H9 (cell line): ENCODE measurements at regions not wholly inside any gene's neighbourhood (a gene's known extent, or its start where the extent isn't known, plus 50 kb on each side); places are given as distances from the start of the nearest gene placed in this dataset.

Experiments
- DNase-seq: peaks from one replicate; pipeline ENCODE4 v3.0.0-alpha.2; 2017
- H2AFZ ChIP-seq: one replicate; pipeline ENCODE4 v1.6.1; 2013; ENCODE audit warnings: mild to moderate bottlenecking, low read length, control low read depth, moderate library complexity
- H2AK5ac ChIP-seq: 2 replicates; pipeline ENCODE4 v1.6.1; 2013; ENCODE audit warnings: low read length, control low read depth, mixed read lengths; ENCODE audit not compliant: insufficient read length
- H2BK120ac ChIP-seq: one replicate; pipeline ENCODE4 v1.6.1; 2013; ENCODE audit warnings: low read depth, mild to moderate bottlenecking, low read length, control low read depth, inconsistent platforms; ENCODE audit not compliant: poor library complexity, severe bottlenecking
- H2BK12ac ChIP-seq: 2 replicates; pipeline ENCODE4 v1.6.1; 2013; ENCODE audit warnings: low read length, control low read depth, mixed read lengths, low read depth; ENCODE audit not compliant: insufficient read length
- H2BK15ac ChIP-seq: 2 replicates; pipeline ENCODE4 v1.6.1; 2013; ENCODE audit warnings: low read depth, low read length, control low read depth
- H2BK20ac ChIP-seq: one replicate; pipeline ENCODE4 v1.6.1; 2013; ENCODE audit warnings: low read depth, mild to moderate bottlenecking, low read length, control low read depth, inconsistent platforms; ENCODE audit not compliant: poor library complexity, severe bottlenecking
- H2BK5ac ChIP-seq: 2 replicates; pipeline ENCODE4 v1.6.1; 2013; ENCODE audit warnings: low read length, control low read depth, mixed read lengths; ENCODE audit not compliant: insufficient read length
- H3K14ac ChIP-seq: 2 replicates; pipeline ENCODE4 v1.6.1; 2013; ENCODE audit warnings: low read length, control low read depth; ENCODE audit not compliant: insufficient read depth
- H3K18ac ChIP-seq: 2 replicates; pipeline ENCODE4 v1.6.1; 2013; ENCODE audit warnings: low read depth, mild to moderate bottlenecking, mixed read lengths, low read length, control low read depth; ENCODE audit not compliant: insufficient read length
- H3K23ac ChIP-seq: 2 replicates; pipeline ENCODE4 v1.6.1; 2013; ENCODE audit warnings: low read length, control low read depth, mixed read lengths, low read depth; ENCODE audit not compliant: insufficient read length
- H3K23me2 ChIP-seq: 2 replicates; pipeline ENCODE4 v1.6.1; 2013; ENCODE audit warnings: low read depth, mild to moderate bottlenecking, mixed read lengths, low read length, control low read depth; ENCODE audit not compliant: insufficient read length, poor library complexity, severe bottlenecking
- H3K27ac ChIP-seq: 2 replicates; pipeline ENCODE4 v1.5.1; 2013; ENCODE audit warnings: low read length, control low read depth, mixed read lengths, low read depth; ENCODE audit not compliant: insufficient read length
- H3K27me3 ChIP-seq: 2 replicates; pipeline ENCODE4 v1.6.1; 2013; ENCODE audit warnings: low read length, control low read depth, inconsistent platforms; ENCODE audit not compliant: insufficient read depth
- H3K4ac ChIP-seq: 2 replicates; pipeline ENCODE4 v1.6.1; 2013; ENCODE audit warnings: low read depth, mild to moderate bottlenecking, control low read depth, inconsistent platforms, low read length, moderate library complexity
- H3K4me1 ChIP-seq: 2 replicates; pipeline ENCODE4 v1.6.1; 2013; ENCODE audit warnings: low read length, control low read depth, inconsistent platforms; ENCODE audit not compliant: insufficient read depth
- H3K4me2 ChIP-seq: 2 replicates; pipeline ENCODE4 v1.6.1; 2013; ENCODE audit warnings: low read length, control low read depth, mixed read lengths; ENCODE audit not compliant: insufficient read length, insufficient read depth
- H3K56ac ChIP-seq: 2 replicates; pipeline ENCODE4 v1.6.1; 2013; ENCODE audit warnings: low read depth, mild to moderate bottlenecking, mixed read lengths, low read length, control low read depth; ENCODE audit not compliant: insufficient read length
- H3K79me1 ChIP-seq: 2 replicates; pipeline ENCODE4 v1.6.1; 2013; ENCODE audit warnings: low read depth, mild to moderate bottlenecking, moderate library complexity, low read length, control low read depth, inconsistent platforms; ENCODE audit not compliant: insufficient read depth, poor library complexity, severe bottlenecking
- H3K79me2 ChIP-seq: 2 replicates; pipeline ENCODE4 v1.6.1; 2013; ENCODE audit warnings: low read length, control low read depth, inconsistent platforms; ENCODE audit not compliant: insufficient read depth
- H3K9ac ChIP-seq: 2 replicates; pipeline ENCODE4 v1.6.1; 2013; ENCODE audit warnings: low read length, control low read depth, mixed read lengths; ENCODE audit not compliant: insufficient read length; ENCODE audit errors: extremely low read depth
- H3K9me3 ChIP-seq: one replicate; pipeline ENCODE4 v1.6.1; 2013; ENCODE audit warnings: low read depth, low read length, inconsistent platforms; ENCODE audit not compliant: control insufficient read depth
- H3T11ph ChIP-seq: one replicate; pipeline ENCODE4 v1.6.1; 2013; ENCODE audit warnings: mild to moderate bottlenecking, low read length, control low read depth, inconsistent platforms
- H4K20me1 ChIP-seq: one replicate; pipeline ENCODE4 v1.6.1; 2013; ENCODE audit not compliant: control insufficient read depth, insufficient read length, insufficient read depth
- H4K5ac ChIP-seq: 2 replicates; pipeline ENCODE4 v1.6.1; 2013; ENCODE audit warnings: low read depth, mild to moderate bottlenecking, mixed read lengths, low read length, control low read depth; ENCODE audit not compliant: insufficient read length
- H4K8ac ChIP-seq: replicated peaks from 2 replicates; pipeline ENCODE4 v1.6.1; 2013; ENCODE audit warnings: low read length, control low read depth, mixed read lengths, low read depth; ENCODE audit not compliant: insufficient read length
- H4K91ac ChIP-seq: 2 replicates; pipeline ENCODE4 v1.6.1; 2013; ENCODE audit warnings: low read depth, mild to moderate bottlenecking, moderate library complexity, mixed read lengths, low read length, control low read depth; ENCODE audit not compliant: insufficient read length
- H3K27ac Mint-ChIP-seq, 3 experiments: 2 replicates in 2 of 3; 3 replicates in 1 of 3; pipeline ENCODE4 v1.8.0; 2020 to 2021; ENCODE audit warnings: mixed read lengths in 3 of 3, mild to moderate bottlenecking in 1 of 3, moderate library complexity in 1 of 3
- H3K27me3 Mint-ChIP-seq: 2 replicates; pipeline ENCODE4 v1.8.0; 2021; ENCODE audit warnings: low read depth, mild to moderate bottlenecking, moderate library complexity, mixed read lengths
- H3K36me3 Mint-ChIP-seq, 3 experiments: 2 replicates in 2 of 3; 3 replicates in 1 of 3; pipeline ENCODE4 v1.8.0; 2020 to 2021; ENCODE audit warnings: low read depth in 3 of 3, mixed read lengths in 3 of 3; ENCODE audit not compliant: insufficient read depth in 1 of 3
- H3K4me1 Mint-ChIP-seq, 2 experiments: 2 replicates each; pipeline ENCODE4 v1.8.0; 2020; ENCODE audit warnings: mixed read lengths in 2 of 2
- H3K4me3 Mint-ChIP-seq, 2 experiments: 2 replicates in 1 of 2; 3 replicates in 1 of 2; pipeline ENCODE4 v1.8.0; 2020 to 2021; ENCODE audit warnings: mild to moderate bottlenecking in 2 of 2, mixed read lengths in 2 of 2, moderate library complexity in 1 of 2
- H3K9me3 Mint-ChIP-seq, 2 experiments: 2 replicates in 1 of 2; 3 replicates in 1 of 2; pipeline ENCODE4 v1.8.0; 2020; ENCODE audit warnings: mild to moderate bottlenecking in 2 of 2, mixed read lengths in 2 of 2, moderate library complexity in 1 of 2
- WGBS: extraction: QIAGEN DNeasy Blood & Tissue Kit; methylation state at CpG from one replicate; pipeline ENCODE4 v1.1.7; 2013; ENCODE audit warnings: missing lambda C conversion rate, low lambda C conversion rate, mixed read lengths; ENCODE audit not compliant: insufficient read length; ENCODE audit errors: extremely low coverage; 5-methylcytosine and 5-hydroxymethylcytosine counted together
- TF ChIP-seq, protein P1 (sequence below): fragments of 200-600 bp; sonication (generic); conservative IDR thresholded peaks from 3 replicates; pipeline ENCODE4 v1.8.0; 2021; ENCODE audit warnings: antibody characterized with exemption, mild to moderate bottlenecking

DNA sequence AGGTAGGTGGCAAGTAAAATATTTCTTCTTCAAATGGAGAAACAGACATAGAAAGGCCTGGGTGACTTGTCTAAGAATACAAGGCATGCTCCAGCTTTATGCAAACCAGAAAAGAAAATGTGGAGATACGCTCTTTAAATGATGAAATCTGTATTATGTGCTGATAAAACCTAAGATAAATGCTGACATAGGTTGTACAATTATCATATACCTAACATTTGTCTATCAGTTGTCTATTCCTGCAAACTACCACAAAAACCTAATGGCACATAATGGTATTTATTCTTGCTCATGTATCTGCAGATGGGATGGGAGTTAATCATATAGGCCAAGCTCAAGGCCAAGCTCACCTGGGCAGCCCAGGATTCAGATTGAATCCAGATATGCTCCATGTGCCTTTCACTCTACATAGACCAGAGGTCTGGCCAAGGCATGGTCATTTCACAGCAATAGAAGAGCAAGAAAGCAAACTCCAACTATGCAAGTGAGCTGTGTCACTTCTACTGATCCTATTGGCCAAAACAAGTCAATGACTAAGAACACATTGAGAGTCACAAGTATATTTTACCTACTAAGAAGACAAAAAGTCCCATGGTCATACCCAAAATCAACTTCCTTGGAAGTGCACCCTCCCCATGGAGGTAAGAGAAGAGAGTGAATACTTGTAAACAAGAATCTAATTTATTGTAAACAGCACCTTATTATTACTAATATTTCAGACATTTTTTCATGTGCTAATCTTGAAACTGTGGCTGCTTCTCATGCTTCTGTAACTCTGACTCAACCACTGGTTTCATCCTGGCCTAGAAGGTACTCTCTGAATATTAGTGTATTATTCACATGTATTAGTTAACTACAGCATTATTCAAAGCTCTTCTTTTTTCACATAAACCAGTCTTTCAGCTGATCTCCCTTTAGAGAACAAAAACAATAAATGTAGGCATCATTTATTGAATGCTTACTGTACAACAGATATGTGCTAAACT, 270.7 kb upstream of the SOX9 start:
- no peaks in the 10 kb centered on the region for H3K4me1 Mint-ChIP-seq
- no peak overlapping the region for H2BK12ac ChIP-seq
- no peaks in the 10 kb centered on the region for H3K79me2 ChIP-seq
- H3K36me3 Mint-ChIP-seq: no peaks in the 10 kb centered on the region
- H3K9me3 ChIP-seq: no peaks in the 10 kb centered on the region
- no peak overlapping the region for H2BK5ac ChIP-seq
- H4K20me1 ChIP-seq: no peaks in the 10 kb centered on the region
- DNase-seq: no peak
- H2BK15ac ChIP-seq: no peak overlapping the region
- H2BK20ac ChIP-seq: no peak overlapping the region
- H3K4me3 Mint-ChIP-seq: no peak overlapping the region
- H3K4ac ChIP-seq: no peak overlapping the region
- no peak overlapping the region for H3K18ac ChIP-seq
- no peak overlapping the region for H3K14ac ChIP-seq
- no peak overlapping the region for H3K23ac ChIP-seq
- no CpG with 5 or more reads among the region's 1 CpG for WGBS
- no peak overlapping the region for H4K5ac ChIP-seq
- no peaks in the 10 kb centered on the region for H3K27me3 Mint-ChIP-seq
- H3K4me1 ChIP-seq: no peaks in the 10 kb centered on the region
- no peak overlapping the region for H2AK5ac ChIP-seq
- no peak overlapping the region for H2AFZ ChIP-seq
- H3K27ac ChIP-seq: no peak overlapping the region
- H3K4me2 ChIP-seq: no peak overlapping the region
- H3K23me2 ChIP-seq: no peaks in the 10 kb centered on the region
- no peaks in the 10 kb centered on the region for H3K79me1 ChIP-seq
- no peak overlapping the region for H3K27ac Mint-ChIP-seq
- H3K27me3 ChIP-seq: no peaks in the 10 kb centered on the region
- TF ChIP-seq, protein P1, sequence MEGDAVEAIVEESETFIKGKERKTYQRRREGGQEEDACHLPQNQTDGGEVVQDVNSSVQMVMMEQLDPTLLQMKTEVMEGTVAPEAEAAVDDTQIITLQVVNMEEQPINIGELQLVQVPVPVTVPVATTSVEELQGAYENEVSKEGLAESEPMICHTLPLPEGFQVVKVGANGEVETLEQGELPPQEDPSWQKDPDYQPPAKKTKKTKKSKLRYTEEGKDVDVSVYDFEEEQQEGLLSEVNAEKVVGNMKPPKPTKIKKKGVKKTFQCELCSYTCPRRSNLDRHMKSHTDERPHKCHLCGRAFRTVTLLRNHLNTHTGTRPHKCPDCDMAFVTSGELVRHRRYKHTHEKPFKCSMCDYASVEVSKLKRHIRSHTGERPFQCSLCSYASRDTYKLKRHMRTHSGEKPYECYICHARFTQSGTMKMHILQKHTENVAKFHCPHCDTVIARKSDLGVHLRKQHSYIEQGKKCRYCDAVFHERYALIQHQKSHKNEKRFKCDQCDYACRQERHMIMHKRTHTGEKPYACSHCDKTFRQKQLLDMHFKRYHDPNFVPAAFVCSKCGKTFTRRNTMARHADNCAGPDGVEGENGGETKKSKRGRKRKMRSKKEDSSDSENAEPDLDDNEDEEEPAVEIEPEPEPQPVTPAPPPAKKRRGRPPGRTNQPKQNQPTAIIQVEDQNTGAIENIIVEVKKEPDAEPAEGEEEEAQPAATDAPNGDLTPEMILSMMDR: no peak
- H3K56ac ChIP-seq: no peak overlapping the region
- H2BK120ac ChIP-seq: no peak overlapping the region
- H3T11ph ChIP-seq: no peak overlapping the region
- no peaks in the 10 kb centered on the region for H3K9me3 Mint-ChIP-seq
- H4K91ac ChIP-seq: no peak overlapping the region
- H3K9ac ChIP-seq: no peak overlapping the region
- no peak overlapping the region for H4K8ac ChIP-seq
